GM18498 (cell line): ENCODE measurements at regions not wholly inside any gene's neighbourhood (a gene's known extent, or its start where the extent isn't known, plus 50 kb on each side); places are given as distances from the start of the nearest gene placed in this dataset.
"Not testable (repeated sequence)": the region's sequence is repeated elsewhere in the genome, so short reads cannot be mapped to it uniquely, and the experiment has no call there.

Source experiments
- ATAC-seq: cut with Tn5 transposase; IDR thresholded peaks from one replicate; pipeline ENCODE4 v1.9.1; 2021; ENCODE audit warnings: mild to moderate bottlenecking, moderate library complexity; ENCODE audit not compliant: unreplicated experiment

- ATAC-seq, result no peak
These were observed 218.8 kb downstream of the LRIG3 start for GRCh38 chr12:58701536-58701935.

GRCh38 chr12:58703866-58704265 is 216.4 kb downstream of the LRIG3 start:
- ATAC-seq, result no peak

- not testable (repeated sequence) for ATAC-seq
These were observed 215.5 kb downstream of the LRIG3 start for GRCh38 chr12:58704770-58705169.

GRCh38 chr12:58710901-58711300 is 209.4 kb downstream of the LRIG3 start:
- no peak for ATAC-seq

GRCh38 chr12:58711974-58712373 is 208.3 kb downstream of the LRIG3 start:
- ATAC-seq, result no peak

GRCh38 chr12:58712976-58713375 is 207.3 kb downstream of the LRIG3 start:
- no peak for ATAC-seq

GRCh38 chr12:58719161-58719560 is 201.1 kb downstream of the LRIG3 start:
- no peak for ATAC-seq

- no peak for ATAC-seq
These were observed 199.9 kb downstream of the LRIG3 start for GRCh38 chr12:58720421-58720820.

GRCh38 chr12:58725400-58726105 is 194.8 kb downstream of the LRIG3 start:
- no peak for ATAC-seq

- ATAC-seq, result no peak
These were observed 192.8 kb downstream of the LRIG3 start for GRCh38 chr12:58727521-58727920.

GRCh38 chr12:58728397-58728796 is 191.9 kb downstream of the LRIG3 start:
- no peak for ATAC-seq

GRCh38 chr12:58731096-58731495 is 189.2 kb downstream of the LRIG3 start:
- no peak for ATAC-seq

- no peak for ATAC-seq
These were observed 187.4 kb downstream of the LRIG3 start for GRCh38 chr12:58732894-58733293.

GRCh38 chr12:58741226-58741625 is 179.1 kb downstream of the LRIG3 start:
- ATAC-seq, result no peak

GRCh38 chr12:58745348-58746125 is 174.8 kb downstream of the LRIG3 start:
- ATAC-seq, result no peak

GRCh38 chr12:58747533-58747932 is 172.8 kb downstream of the LRIG3 start:
- ATAC-seq, result no peak

- ATAC-seq, result no peak
These were observed 169.8 kb downstream of the LRIG3 start for GRCh38 chr12:58750484-58750883.

GRCh38 chr12:58757422-58757821 is 162.9 kb downstream of the LRIG3 start:
- ATAC-seq, result no peak

- not testable (repeated sequence) for ATAC-seq
These were observed 160.6 kb downstream of the LRIG3 start for GRCh38 chr12:58759745-58760144.

- no peak for ATAC-seq
These were observed 159.0 kb downstream of the LRIG3 start for GRCh38 chr12:58761308-58761707.

- no peak for ATAC-seq
These were observed 156.0 kb downstream of the LRIG3 start for GRCh38 chr12:58764100-58764953.
